ENCODE measurements at regions not wholly inside any gene's neighbourhood (a gene's known extent, or its start where the extent isn't known, plus 50 kb on each side); places are given as distances from the start of the nearest gene placed in this dataset.

- no peak for DNase-seq
- intact Hi-C loops (cut with micrococcal nuclease) = no loop called here
- no peak overlapping the region for H2AFZ ChIP-seq (ENCODE audit: insufficient read depth, low read depth, low read length, poor library complexity, severe bottlenecking)
- peaks cover 13% of the 10 kb centered on the region in 2 donors for H3K4me1 ChIP-seq (ENCODE audit: control insufficient read depth in 2 of 2, insufficient read depth in 2 of 2, low read length in 2 of 2)
- peaks cover 22% of the 10 kb centered on the region for H3K4me1 Mint-ChIP-seq
- no peak overlapping the region for H3K27ac ChIP-seq (ENCODE audit: low read length in 2 of 2)
- ChIA-PET POLR2A (no interaction called here), CTCF (interaction anchor here (0.9 to 1.4 kb wide), 3 partner anchors 59 to 103 kb away, joined by 4 to 10 read pairs (median 5); no protein-coding TSS in a partner anchor)
- TF ChIP-seq EZH2 (IDR thresholded peaks at IDR 0.05; ENCODE audit: borderline replicate concordance, insufficient read depth, low read depth, low read length, poor library complexity, severe bottlenecking) (no peak), CTCF (IDR thresholded peaks at IDR 0.05) (no peak)
- WGBS (ENCODE audit: insufficient coverage) = 100% methylated on average over 3 of the region's 4 CpGs
- H3K4me2 ChIP-seq (replicated peaks; ENCODE audit: low read depth, low read length, poor library complexity, severe bottlenecking) = no peak overlapping the region
- no peaks in the 10 kb centered on the region for H3K27me3 Mint-ChIP-seq
- H3K4me3 ChIP-seq (ENCODE audit: control extremely low read depth in 1 of 5, extremely low read depth in 1 of 5, insufficient read depth in 1 of 5, low read depth in 2 of 5, low read length in 4 of 5) = no peak overlapping the region
- ATAC-seq (ENCODE audit: low read depth) = no peak
- H3K9me3 ChIP-seq (ENCODE audit: control extremely low read depth in 1 of 3, control insufficient read depth in 2 of 3, insufficient read depth in 1 of 3, low read length in 2 of 3) = no peaks in the 10 kb centered on the region
- no peaks in the 10 kb centered on the region for H3K27me3 ChIP-seq (replicated peaks in 1 of 4; ENCODE audit: control extremely low read depth in 1 of 4, control insufficient read depth in 3 of 4, insufficient read depth in 4 of 4, low read length in 3 of 4)
- no peaks in the 10 kb centered on the region for H4K20me1 ChIP-seq (ENCODE audit: control insufficient read depth, insufficient read depth, low read length, poor library complexity, severe bottlenecking)
- no peak overlapping the region for H3K4me3 Mint-ChIP-seq
- H3K36me3 ChIP-seq (replicated peaks in 1 of 2; ENCODE audit: control extremely low read depth in 1 of 2, control insufficient read depth in 1 of 2, extremely low read depth in 1 of 2, insufficient read depth in 2 of 2, low read length in 1 of 2) = no peaks in the 10 kb centered on the region
- H3K9me3 Mint-ChIP-seq (ENCODE audit: insufficient read depth) = no peaks in the 10 kb centered on the region
- no peak overlapping the region for H3K9ac ChIP-seq (ENCODE audit: low read length)
- no peaks in the 10 kb centered on the region for H3K79me2 ChIP-seq (ENCODE audit: control insufficient read depth, insufficient read depth, low read length)
- H3K27ac Mint-ChIP-seq = no peak overlapping the region
These were observed 63.4 kb upstream of the CCND2 start for GRCh38 chr12:4210183-4210582.

- Histone ChIP-seq H3K27ac (ENCODE audit: low read length in 2 of 2) (no peak overlapping the region), H3K79me2 (ENCODE audit: control insufficient read depth, insufficient read depth, low read length) (no peaks in the 10 kb centered on the region), H3K9me3 (ENCODE audit: control extremely low read depth in 1 of 3, control insufficient read depth in 2 of 3, insufficient read depth in 1 of 3, low read length in 2 of 3) (no peaks in the 10 kb centered on the region), H3K36me3 (replicated peaks in 1 of 2; ENCODE audit: control extremely low read depth in 1 of 2, control insufficient read depth in 1 of 2, extremely low read depth in 1 of 2, insufficient read depth in 2 of 2, low read length in 1 of 2) (no peaks in the 10 kb centered on the region), H3K4me1 (ENCODE audit: control insufficient read depth in 2 of 2, insufficient read depth in 2 of 2, low read length in 2 of 2) (peaks cover 36 to 38% of the 10 kb centered on the region in 2 donors), H3K9ac (ENCODE audit: low read length) (no peak overlapping the region), H3K27me3 (replicated peaks in 1 of 4; ENCODE audit: control extremely low read depth in 1 of 4, control insufficient read depth in 3 of 4, insufficient read depth in 4 of 4, low read length in 3 of 4) (no peaks in the 10 kb centered on the region), H3K4me3 (ENCODE audit: control extremely low read depth in 1 of 5, extremely low read depth in 1 of 5, insufficient read depth in 1 of 5, low read depth in 2 of 5, low read length in 4 of 5) (no peak overlapping the region), H4K20me1 (ENCODE audit: control insufficient read depth, insufficient read depth, low read length, poor library complexity, severe bottlenecking) (no peaks in the 10 kb centered on the region), H2AFZ (ENCODE audit: insufficient read depth, low read depth, low read length, poor library complexity, severe bottlenecking) (no peak overlapping the region), H3K4me2 (replicated peaks; ENCODE audit: low read depth, low read length, poor library complexity, severe bottlenecking) (no peak overlapping the region)
- Mint-ChIP-seq H3K27ac (no peak overlapping the region), H3K27me3 (no peaks in the 10 kb centered on the region), H3K4me3 (no peak overlapping the region), H3K4me1 (peaks cover 43% of the 10 kb centered on the region), H3K9me3 (ENCODE audit: insufficient read depth) (no peaks in the 10 kb centered on the region)
- 94% methylated on average over 3 of the region's 9 CpGs for WGBS (ENCODE audit: insufficient coverage)
- ChIA-PET POLR2A (no interaction called here), CTCF (no interaction called here)
- no peak for DNase-seq
- ATAC-seq (ENCODE audit: low read depth) = no peak
- intact Hi-C loops (cut with micrococcal nuclease) = no loop called here
- TF ChIP-seq EZH2 (IDR thresholded peaks at IDR 0.05; ENCODE audit: borderline replicate concordance, insufficient read depth, low read depth, low read length, poor library complexity, severe bottlenecking) = no peak
- TF ChIP-seq CTCF (IDR thresholded peaks at IDR 0.05) = no peak
These were observed 67.1 kb upstream of the CCND2 start for GRCh38 chr12:4206470-4206869.
